NCI-H526 treated with DMSO at 0.1 percent for 48 hours (cell line): ENCODE measurements at regions not wholly inside any gene's neighbourhood (a gene's known extent, or its start where the extent isn't known, plus 50 kb on each side); places are given as distances from the start of the nearest gene placed in this dataset.

Experiments
- DNase-seq: peaks from one replicate; lab custom pipeline; 2025; lab: John Stamatoyannopoulos, UW

DNA sequence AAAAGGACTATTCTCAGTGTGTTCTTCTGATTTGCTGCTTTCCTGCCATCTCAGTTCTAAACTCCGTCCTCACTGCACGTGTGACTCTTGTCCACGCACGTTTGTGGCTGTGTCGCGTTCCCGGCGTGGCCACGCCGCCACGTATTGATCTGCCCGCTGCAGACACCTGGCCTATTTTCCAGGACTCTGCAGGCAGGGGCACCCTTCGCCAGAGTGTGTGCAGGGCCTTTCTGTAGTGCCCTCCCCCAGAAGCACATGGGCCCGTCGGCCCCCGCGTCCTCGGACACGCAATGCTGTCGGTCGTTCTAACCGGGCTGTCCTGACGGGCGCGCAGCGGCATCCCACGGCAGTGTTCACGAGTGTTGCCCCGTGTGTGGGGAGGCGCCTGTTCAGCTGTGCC is 87.6 kb downstream of the YTHDF1 start:
- no peak for DNase-seq

DNA sequence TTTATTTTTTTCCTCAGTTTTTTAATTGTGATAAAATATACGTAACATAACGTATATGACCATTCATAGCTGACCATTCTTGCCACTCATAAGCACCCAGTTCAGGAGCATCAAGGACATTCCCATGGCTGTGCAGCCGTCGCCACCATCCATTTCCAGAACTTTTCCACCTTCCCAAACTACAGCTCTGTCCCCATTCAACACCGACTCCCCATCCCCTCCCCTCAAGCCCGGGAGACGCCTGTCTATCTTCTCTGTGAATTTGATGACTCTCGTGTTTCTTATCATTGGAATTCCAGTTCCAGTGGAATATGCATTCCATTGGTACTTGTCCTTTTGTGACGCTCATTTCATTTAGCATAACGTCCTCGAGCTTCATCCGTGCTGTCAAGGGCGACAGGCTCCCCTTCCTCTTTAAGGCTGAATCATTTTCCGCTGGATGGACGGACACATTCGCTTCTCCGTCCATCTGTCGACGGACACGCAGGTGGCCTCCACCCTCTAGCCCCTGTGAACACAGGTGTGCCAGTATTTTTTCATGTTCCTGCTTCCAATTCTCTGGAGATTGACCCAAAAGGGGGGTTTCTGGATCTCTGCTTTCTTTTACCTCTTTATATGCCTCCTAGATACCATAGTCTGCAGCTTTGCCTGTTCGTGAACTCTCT is 88.1 kb downstream of the YTHDF1 start:
- DNase-seq: no peak

DNA sequence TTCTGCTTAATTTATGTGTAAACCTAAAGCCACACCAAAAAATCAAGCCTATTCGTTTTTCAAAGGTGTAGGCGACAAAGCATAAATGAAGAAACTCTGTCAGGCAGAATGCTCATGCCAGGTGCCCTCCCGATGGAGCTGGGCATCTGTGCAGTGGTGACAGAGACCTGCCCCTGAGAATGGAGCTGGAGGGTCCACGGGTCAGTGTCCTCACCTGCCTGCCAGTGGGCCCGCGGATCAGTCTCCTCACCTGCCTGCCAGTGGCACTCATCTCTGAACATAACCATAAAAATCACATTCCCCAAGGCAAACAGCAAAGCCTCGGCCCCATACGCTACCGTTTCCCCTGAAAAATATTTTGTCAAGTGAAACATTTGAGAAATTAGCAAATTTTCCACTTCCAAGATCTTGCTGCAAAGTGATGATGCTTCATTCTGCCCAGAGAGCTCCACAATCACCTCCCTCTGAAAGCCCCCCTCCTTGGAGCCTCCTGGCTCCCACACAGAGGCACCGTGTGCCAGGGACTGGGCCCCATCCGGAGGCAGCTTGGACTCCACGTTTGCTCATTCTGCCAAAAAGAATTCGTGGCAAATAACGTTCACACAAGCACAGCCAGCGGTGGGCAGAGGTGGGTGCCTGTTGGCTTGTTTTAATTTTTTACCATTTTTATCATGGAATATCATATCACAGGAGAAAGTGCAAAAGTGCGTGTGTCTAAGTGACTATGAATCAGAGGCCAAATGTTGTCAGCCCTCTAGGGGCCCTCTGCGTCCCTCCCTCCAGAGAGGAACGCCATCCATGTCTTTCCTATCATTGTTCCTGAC is 88.8 kb downstream of the YTHDF1 start:
- DNase-seq: no peak

DNA sequence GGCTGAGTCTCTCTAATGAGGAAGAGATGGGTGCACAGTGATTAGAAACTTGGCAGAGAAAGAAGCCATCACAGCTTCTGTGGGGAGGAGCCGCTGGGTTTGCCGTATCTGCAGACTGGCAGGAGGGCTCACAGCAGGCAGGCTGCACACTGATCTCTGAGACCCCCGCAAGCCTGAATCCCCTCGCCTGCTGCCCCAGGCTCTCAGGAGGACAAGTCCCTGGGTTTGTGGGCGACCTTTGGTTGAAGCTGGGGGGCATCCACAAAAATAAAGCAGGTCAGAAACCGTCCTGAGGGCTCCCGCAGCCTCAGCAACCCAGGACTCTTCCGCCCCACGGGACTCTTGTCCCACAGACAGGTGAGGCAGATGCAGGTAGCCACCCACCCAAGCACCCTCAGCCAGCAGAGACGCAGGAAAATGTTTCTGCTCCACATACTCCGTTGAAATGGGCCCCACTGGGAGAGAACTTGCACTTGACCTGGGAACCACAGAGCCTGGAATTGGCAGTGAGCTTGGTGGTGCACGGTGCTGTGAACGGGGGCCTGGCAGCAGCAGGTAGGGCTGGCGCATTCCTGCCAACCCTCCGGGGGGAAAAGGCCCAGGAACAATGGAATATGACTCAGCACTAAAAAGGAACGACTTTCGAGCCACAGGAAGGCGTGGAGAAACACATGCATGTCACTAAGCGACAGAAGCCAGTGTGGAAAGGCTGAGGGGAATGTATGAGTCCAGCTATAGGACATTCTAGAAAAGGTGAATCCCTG is 89.9 kb downstream of the YTHDF1 start:
- no peak for DNase-seq

DNA sequence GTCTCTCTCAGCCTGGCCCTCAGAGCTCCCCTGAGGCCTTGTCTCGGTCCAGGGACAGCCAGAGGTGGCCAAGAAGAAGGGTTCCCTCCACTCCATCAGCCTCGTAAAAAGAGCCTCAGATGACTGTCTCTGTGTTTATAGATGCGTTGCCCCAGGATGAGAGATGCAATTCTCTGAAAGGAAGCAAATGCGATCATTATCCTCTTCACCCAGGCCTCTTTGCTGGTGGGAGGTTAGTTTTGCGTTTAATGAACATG is 90.4 kb downstream of the YTHDF1 start:
- no peak for DNase-seq

DNA sequence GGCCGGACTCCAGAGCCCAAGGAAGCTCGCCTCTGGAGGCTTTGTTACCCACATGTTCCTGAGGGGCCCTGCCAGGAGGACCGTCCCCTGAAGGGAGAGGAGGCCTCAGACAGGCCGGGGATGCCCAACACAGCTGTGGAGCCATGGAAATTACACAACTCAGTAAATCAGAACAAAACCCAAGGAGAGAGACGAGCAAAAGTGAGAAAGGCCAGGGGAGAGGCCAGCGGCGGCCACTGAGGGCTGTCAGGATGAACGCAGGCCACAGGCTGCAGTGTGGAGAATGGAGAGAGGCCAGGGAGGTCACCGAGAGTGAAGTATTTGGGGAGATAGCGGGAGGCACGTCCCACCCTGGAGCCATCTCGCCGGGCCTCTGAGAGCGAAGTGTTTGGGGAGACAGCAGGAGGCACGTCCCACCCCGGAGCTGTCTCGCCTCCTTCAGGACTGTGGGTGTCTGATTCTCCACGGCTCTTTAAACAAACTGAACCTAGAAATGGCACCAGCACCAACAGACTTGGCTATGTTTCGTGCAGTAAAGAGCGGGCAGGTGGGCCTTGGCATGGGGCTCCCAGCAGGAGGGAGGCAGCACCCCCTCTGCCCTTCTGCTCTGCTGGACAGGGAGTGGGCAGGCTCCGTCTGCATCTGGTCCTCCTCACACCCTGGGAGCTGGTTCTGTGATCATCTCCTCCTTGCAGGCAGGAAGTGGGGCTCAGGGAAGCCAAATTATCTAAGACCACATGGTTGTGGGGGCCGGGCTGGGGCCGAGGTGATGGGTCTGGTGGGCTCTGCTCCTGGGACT is 91.0 kb downstream of the YTHDF1 start:
- no peak for DNase-seq

DNA sequence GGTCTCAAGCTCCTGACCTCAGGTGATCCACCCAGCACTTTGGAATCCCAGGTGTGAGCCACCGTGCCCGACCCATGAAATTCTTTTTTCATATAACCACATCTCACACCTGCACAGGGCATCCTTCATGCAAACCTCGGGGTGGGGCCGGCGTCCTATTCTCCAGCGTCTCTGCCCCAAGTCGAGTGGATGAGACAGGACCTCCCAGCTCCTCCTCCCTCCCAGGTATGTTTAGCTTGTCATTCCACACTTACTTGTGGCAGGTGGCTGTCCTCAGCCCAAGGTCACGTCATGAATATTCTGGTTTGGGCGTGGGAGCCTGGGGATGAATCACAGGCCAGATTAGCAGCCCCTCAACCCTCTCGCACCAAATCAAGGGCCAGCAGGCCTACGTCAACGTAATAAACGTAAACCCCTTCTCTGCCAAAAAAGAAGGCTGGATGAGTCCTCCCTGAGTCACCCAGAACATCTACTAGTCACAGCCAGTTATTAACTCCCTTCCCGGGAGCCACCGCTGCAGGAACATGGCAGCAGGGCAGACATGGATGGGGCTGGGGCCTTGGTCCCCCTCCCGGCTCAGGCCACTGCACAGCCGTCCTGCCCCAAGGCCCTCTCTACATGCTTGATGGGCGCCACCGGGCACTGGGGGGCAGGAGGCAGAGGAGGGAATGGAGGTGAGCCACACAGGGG is 91.7 kb downstream of the YTHDF1 start:
- DNase-seq: no peak

DNA sequence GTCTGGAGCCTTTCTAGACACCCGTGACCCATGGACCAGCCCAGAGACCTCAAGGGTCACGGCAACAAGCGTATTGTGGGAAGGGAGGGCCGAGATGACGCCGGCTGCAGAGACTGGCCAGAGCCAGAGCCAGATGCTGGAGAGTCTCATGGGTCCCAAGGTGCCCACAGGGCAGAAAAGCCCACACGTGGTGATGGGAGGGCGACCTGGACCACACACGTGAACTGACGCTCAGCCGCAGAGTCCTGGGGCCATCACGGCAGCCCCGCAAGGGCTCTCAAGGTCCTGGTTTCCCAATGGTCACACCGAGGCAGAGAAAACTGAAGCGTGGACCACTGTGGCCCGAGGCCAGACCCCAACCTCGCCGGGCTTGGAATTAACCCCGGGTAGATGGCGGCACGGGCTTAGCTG is 92.6 kb downstream of the YTHDF1 start:
- no peak for DNase-seq

DNA sequence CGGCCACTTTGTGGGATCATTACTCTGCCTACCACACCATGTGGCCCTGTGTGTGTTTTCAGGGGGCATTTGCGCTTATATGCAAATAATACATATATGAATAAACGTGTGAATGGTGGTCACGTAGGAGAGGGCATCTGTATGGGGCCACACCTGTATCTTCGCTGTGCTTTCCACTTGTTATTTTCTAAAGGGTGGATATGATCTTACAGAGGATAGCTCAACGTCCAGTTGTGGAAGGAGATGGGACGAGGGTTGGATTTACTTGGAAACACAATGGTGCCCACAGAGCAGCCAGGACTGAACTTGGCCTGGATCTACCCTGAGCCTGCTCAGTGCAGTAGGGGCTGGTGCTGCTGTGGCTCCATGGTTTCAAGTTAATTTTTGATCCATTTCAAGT is 93.3 kb downstream of the YTHDF1 start:
- DNase-seq: no peak

DNA sequence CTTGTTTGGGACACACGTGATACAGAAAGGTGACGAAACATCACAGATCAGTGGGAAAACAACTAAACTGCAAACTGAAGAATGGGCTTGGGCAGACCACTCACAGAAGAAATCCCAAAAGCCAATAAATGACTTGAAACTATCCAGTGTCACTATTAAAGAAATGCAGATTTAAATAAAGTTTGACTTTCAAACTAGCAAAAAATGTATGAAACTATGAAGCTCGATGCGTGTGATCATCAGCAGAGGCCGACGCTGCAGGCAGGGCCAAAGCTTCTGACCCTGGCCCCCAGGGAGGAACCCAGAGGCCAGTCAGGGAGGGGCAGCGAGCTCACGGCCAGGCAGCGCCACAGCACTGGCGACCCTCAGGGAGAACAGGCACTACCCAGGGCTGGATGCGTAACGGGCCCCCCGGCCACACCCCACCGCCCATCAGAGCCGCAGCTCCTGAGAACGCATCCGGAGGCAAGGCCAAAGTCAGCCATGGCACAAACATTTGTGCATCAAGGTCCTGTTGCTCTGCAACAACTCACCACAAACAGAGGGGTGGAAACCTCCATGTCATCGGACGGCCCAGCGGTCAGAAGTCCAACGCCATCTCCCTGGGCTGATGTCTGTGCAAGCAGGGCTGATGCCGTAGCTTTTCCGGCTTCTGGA is 94.1 kb downstream of the YTHDF1 start:
- no peak for DNase-seq

DNA sequence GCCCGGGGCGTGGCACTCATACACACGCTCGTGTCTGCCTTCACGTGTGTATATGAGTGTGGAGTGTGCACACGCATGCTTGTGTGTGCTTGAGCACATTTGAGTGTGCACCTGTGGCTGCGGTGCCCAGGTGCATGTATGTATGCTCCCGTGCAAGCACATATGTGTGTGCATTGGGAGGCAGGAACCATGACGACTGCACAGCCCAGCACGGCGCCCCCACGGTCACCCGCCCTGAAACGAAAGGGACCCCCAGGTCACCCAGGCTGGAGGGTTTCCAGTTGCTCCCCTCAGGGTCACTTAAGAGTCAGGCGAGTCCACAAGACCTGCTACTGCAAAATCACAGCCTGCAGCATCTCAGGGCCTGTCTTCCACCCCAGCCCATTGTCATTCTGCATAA is 94.7 kb downstream of the YTHDF1 start:
- DNase-seq: no peak

DNA sequence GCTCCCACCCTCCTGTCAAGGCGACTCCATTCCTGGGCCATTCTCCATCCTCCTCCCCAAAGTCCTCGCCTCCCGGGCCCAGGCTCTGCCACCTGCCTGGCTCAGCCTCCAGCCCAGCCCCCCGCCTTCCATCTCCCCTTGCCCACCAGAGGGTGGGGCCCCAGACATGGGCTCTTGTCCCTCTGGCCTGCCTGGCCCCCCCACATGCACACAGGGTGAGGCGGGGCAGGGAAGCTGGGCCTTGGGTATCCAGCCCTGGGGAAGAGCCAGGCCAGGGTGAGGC is 95.2 kb downstream of the YTHDF1 start:
- no peak for DNase-seq

DNA sequence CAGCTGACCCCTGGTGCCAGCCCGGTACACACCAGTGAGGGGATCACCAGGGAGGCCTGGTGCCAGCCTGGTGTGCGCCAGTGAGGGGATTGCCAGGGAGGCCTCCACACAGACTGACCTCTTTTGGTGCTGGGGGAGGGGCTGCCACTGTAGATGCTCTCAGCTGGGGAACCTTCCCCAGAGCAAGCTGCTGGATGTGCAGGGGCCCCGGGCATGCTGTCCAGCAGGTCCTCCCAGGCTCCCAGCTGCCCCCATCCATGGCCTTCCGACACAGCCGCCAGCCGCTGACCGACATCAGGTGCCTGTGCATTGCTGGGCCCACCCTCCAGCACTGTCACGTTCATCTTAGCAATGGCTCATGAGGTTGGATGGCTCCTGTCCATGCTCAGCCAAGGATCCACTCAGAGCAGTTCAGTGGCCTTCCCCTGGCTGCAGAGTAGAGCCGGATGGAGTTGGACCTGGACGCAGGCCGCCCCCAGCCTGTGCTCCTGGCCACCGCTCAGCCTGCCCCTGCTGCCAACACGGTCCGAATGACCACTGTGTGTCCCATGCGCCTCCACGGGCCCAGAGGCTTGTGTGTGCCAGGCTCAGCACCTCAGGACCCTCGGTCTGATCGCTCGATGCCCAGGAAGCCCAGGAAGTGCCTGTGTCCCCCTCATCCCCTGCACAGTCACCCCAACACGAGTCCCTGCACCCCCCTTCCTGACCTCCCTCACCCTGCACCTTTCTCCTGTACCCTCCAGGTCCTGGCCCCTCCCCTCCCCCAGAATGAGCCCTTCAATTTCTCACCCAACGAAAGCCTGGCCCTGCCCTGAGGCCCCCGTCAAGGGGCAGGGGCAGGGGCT is 95.7 kb downstream of the YTHDF1 start:
- DNase-seq: no peak

DNA sequence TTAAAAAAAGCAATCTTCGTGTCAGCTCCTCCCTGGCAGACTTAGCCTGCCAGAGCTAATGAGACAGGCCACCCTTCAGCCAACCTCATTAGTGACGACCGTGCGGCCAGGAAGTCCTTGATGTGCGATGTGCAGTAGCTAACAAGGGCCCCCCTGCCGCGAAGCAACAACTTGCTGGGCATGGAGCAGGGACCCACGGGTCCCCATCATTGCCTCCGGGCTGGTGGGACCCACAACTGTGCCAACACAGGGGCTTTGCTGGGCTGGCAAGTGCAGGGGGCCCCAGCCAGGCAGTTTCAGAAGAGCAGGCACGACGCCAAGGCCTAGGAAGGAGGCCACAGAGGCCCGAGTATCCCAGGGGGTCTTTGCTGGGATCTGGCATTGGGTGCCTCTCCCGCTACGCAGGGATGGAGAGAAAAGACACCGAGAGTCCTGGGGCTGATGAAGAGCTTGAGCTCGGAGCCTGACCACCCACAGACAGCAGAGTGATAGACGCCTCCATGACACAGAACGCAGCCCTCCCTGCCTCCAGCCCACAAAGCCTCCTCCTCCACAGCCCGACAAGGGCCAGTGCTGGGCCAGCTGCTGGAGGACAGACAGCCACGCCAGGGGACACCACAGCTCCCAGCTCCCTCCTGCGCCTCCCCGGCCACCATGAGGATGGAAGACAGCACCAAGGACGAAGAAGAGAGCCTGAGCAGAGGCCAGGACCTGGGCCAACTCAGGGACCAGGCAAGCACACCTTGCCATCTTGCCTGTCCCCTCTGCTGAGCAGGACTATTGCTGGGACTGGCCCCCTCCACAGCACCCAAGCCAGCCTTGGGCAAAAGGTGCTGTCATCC is 96.6 kb downstream of the YTHDF1 start:
- no peak for DNase-seq

DNA sequence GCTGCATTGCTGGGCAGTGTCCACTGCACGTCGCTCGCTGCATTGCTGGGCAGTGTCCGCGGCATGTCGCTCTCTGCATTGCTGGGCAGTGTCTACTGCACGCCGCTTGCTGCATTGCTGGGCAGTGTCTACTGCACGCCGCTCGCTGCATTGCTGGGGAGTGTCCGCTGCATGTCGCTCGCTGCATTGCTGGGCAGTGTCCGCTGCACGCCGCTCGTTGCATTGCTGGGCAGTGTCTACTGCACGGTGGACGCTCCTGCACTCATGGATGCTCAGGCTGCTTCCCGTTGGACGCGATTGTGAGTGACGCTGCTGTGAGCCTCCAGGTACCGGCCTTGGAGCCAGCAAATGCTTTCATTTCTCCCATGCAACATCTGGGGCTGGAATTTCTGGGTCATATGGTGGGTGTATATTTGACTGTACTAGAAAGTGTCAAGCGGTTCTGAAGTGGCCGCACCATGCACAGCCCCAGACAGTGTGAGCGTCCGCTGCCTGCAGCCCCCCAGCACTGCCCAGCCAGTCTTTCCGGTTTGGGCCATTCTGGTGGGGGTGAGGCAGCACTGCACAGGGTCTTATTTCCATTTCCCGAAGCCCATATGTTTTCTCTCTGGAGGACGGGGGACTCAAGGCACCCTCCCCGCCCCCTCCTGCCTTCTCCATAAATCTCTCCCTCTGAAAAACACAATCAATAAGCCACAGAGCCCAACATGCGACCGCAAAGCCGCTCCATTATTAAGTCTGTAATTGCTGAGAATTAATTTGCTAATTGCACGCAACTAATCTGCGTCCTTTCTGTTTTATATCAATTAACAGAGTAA is 97.4 kb downstream of the YTHDF1 start:
- DNase-seq: no peak

DNA sequence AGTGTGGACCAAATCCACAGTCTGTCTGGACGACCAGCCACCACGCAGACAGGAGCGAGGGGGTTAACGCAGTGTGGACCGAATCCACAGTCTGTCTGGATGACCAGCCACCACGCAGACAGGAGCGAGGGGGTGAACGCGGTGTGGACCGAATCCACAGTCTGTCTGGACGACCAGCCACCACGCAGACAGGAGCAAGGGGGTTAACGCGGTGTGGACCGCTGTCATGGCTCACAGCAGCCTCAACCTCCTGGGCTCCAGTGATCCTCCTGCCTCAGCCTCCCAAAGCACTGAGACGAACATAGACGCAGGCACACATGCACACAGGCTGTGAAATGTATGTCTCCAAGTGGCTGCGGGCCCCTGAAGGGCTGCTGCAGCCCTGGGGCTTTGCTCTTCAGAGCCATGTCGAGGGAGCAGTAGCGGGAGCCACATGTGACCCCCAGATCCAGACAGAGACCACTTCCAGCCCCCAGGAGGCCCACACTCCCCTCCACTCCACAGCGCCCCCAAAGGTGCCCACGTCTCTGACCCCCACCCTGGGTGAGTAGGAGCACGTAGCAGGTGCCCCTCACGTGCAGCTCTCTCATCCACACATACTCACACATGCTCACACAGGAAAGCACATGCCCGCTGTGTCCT is 98.1 kb downstream of the YTHDF1 start:
- DNase-seq: no peak

DNA sequence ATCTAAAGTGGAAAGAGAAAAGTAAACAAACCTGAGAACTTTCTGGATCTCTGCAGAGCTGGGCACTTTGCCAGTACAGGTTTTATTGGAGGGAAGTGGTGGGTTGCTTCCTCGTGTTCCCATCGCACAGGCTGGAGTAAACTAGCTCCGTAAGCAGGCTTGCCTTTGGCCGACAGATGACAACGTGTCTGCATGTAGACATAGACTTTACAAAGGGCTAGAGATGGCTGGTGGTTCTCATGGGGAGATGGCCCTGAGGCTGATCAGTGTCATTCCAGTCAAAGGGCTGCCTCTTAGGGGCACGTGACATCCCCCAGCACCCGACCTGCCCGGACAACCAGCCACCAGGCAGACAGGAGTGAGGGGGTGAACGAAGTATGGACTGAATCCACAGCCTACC is 98.8 kb downstream of the YTHDF1 start:
- DNase-seq: no peak

DNA sequence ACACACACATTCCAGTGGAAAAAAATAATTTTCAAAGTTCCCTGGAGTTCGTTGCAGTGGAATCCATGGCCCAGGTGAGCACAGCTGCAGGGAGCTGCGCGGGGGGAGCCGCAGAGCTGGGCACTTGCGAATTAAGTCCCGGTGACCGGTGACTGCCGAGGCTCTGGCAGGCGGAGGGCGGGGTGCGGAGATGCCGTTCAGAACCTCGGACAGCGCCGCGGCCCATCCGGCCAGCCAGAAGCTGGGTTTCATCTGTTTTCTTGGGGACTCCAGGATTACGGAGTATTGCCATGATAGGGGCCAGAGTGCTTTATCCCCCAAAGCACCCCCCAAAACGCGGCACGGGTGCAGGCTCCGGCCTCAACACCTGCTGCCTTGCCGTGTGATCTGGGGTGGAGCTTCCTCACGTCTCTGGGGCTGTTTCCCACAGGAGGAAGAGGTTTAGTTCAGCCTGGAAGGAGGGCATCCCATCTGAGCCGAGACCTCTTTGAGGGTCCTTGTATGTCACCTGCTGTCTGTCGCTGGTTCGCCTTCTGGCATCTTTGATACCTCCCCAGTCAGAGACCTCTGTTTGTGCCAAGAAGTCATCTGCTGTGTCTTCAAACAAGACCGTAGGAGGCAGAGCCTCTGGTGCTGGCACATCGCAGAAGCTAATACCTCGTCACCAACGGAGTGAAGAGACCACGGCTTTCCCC is 99.4 kb downstream of the YTHDF1 start:
- DNase-seq: no peak
